SU-DHL-6 (cell line): ENCODE measurements at regions not wholly inside any gene's neighbourhood (a gene's known extent, or its start where the extent isn't known, plus 50 kb on each side); places are given as distances from the start of the nearest gene placed in this dataset.

Experiments
- H2AFZ ChIP-seq: fragments of 200-600 bp; sonication (generic); 2 replicates; pipeline ENCODE4 v1.6.1; 2014; ENCODE audit warnings: low read depth, mild to moderate bottlenecking, moderate library complexity, mixed read lengths, antibody characterized with exemption, low read length; ENCODE audit not compliant: severe bottlenecking
- H3F3A ChIP-seq: fragments of 200-600 bp; shearing (Covaris generic); 2 replicates; pipeline ENCODE4 v1.6.0; 2016; ENCODE audit warnings: antibody characterized with exemption, mild to moderate bottlenecking; ENCODE audit not compliant: insufficient read depth
- H3K27ac ChIP-seq: fragments of 200-600 bp; sonication (generic); 2 replicates; pipeline ENCODE4 v1.5.1; 2016; ENCODE audit warnings: low read depth, mild to moderate bottlenecking, low read length, moderate library complexity, mixed read lengths
- H3K27me3 ChIP-seq: fragments of 200-600 bp; sonication (generic), shearing (Covaris generic); 2 replicates; pipeline ENCODE4 v1.6.0; 2014; ENCODE audit warnings: mild to moderate bottlenecking, low read length
- H3K36me3 ChIP-seq: fragments of 200-600 bp; sonication (generic); 2 replicates; pipeline ENCODE4 v1.6.1; 2014; ENCODE audit warnings: mild to moderate bottlenecking, low read length, mixed read lengths
- H3K4me2 ChIP-seq: fragments of 300-600, 200-600 bp; shearing (Covaris generic), sonication (generic); 2 replicates; pipeline ENCODE4 v1.6.0; 2014; ENCODE audit warnings: low read length, low read depth, mild to moderate bottlenecking; ENCODE audit not compliant: poor library complexity, severe bottlenecking
- H3K4me3 ChIP-seq: fragments of 200-600 bp; sonication (generic); 2 replicates; pipeline ENCODE4 v1.5.1; 2014; ENCODE audit warnings: antibody characterized with exemption, low read length, mild to moderate bottlenecking, mixed read lengths; ENCODE audit not compliant: insufficient read depth, poor library complexity, severe bottlenecking
- H3K79me2 ChIP-seq: fragments of 200-600 bp; sonication (generic); 2 replicates; pipeline ENCODE4 v1.6.1; 2014; ENCODE audit warnings: mild to moderate bottlenecking, low read length, moderate library complexity; ENCODE audit not compliant: insufficient read depth
- H3K9ac ChIP-seq: fragments of 200-600 bp; sonication (generic); 2 replicates; pipeline ENCODE4 v1.7.0; 2014; ENCODE audit warnings: mild to moderate bottlenecking, low read length
- H3K9me2 ChIP-seq: fragments of 200-600 bp; sonication (generic); replicated peaks from 2 replicates; pipeline ENCODE4 v1.6.1; 2014; ENCODE audit warnings: low read length; ENCODE audit not compliant: insufficient read depth
- H3K9me3 ChIP-seq: fragments of 200-600 bp; sonication (generic); 2 replicates; pipeline ENCODE4 v1.6.1; 2014; ENCODE audit warnings: low read length, mixed read lengths; ENCODE audit not compliant: insufficient read depth
- H4K20me1 ChIP-seq: fragments of 200-600 bp; sonication (generic); 2 replicates; pipeline ENCODE4 v1.6.1; 2014; ENCODE audit warnings: low read depth, mild to moderate bottlenecking, antibody characterized with exemption, low read length, moderate library complexity, mixed read lengths
- CTCF ChIP-seq: fragments of 200-600 bp; sonication (generic); IDR thresholded peaks from one replicate; pipeline ENCODE4 v1.5.1; 2017; ENCODE audit warnings: antibody characterized with exemption, mild to moderate bottlenecking, low read length, moderate library complexity; ENCODE audit not compliant: insufficient read depth, poor library complexity, severe bottlenecking
- EZH2phosphoT487 ChIP-seq: fragments of 200-600 bp; sonication (generic), shearing (Covaris generic); conservative IDR thresholded peaks from 2 replicates; pipeline ENCODE4 v1.6.1; 2018; ENCODE audit warnings: mild to moderate bottlenecking, antibody characterized with exemption, low read length, moderate library complexity, mixed read lengths

DNA sequence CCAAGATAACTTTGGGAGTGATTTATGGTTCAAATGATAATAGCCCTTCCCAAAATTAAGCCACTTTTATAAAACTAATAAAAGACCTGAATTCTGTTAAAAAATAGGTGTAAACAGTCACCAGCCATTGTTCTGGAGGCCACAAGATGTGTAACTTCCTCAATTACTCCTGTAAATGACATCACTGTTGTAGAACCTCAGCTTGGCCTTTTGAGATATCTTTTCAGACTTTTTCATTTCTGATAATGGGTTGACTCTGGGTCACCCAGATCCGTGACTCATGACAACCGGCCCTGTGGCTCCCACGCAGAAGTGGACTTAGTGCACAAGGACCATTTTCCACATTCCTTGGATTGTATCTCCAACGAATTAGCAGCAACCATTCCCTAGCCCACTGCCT, 106.6 kb downstream of the DKK1 start:
- H3K9me2 ChIP-seq = no peaks in the 10 kb centered on the region; the same call in 1 of the 2 replicates
- no peak overlapping the region for H3K4me3 ChIP-seq
- H3K36me3 ChIP-seq = no peaks in the 10 kb centered on the region
- no peak overlapping the region for H3K9ac ChIP-seq
- TF ChIP-seq CTCF (no peak), EZH2phosphoT487 (no peak)
- H4K20me1 ChIP-seq = no peaks in the 10 kb centered on the region
- no peaks in the 10 kb centered on the region for H3K27me3 ChIP-seq
- no peak overlapping the region for H3K27ac ChIP-seq
- no peak overlapping the region for H3K4me2 ChIP-seq
- no peaks in the 10 kb centered on the region for H3K79me2 ChIP-seq
- no peaks in the 10 kb centered on the region for H3F3A ChIP-seq
- no peaks in the 10 kb centered on the region for H3K9me3 ChIP-seq
- no peak overlapping the region for H2AFZ ChIP-seq

DNA sequence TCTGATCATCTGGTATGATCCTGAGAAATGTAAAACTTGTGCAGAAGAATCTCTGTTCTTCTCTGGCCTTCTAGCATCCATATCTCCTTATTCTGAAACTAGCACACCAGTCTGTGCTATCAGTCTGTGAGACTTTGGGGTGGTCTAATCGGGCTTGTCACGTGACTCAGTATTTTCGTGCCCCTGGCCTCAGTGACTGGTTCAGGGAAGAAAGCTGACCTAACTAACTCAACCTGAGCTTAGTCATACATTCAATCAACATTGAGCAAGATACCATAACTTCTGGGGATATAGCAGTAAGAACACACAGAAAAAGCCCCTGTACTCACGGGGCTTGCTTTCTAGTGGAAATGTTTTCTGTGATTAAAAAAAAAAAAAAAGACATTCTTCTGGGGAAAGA, 109.3 kb downstream of the DKK1 start:
- TF ChIP-seq EZH2phosphoT487 = no peak
- TF ChIP-seq CTCF = no peak
- H3K79me2 ChIP-seq = no peaks in the 10 kb centered on the region

DNA sequence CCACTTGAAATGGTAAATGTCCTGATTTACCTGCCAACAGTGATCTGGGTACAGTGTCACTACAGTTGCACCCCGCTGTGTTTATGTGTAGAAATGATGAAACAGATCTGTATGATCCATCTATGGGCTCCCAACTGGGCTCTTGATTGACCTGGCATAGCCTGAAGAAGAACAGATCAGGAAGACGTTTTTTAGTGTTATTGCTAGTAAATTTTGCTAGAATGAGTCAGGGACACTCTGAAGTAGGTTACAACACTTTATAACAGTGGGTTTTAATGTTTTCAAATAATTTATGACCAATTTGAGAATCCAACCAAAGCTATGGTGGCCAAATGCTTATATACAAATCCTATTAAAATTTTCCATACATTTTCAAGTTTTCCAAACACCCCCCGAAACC, 110.3 kb downstream of the DKK1 start:
- Histone ChIP-seq H3K79me2 (no peaks in the 10 kb centered on the region), H3K27ac (no peak overlapping the region), H3K4me2 (no peak overlapping the region), H4K20me1 (no peaks in the 10 kb centered on the region), H3K9ac (no peak overlapping the region), H3K4me3 (no peak overlapping the region), H3K36me3 (no peaks in the 10 kb centered on the region), H3F3A (no peaks in the 10 kb centered on the region), H3K9me3 (no peaks in the 10 kb centered on the region), H3K27me3 (no peaks in the 10 kb centered on the region), H2AFZ (no peak overlapping the region), H3K9me2 (no peaks in the 10 kb centered on the region)
- TF ChIP-seq CTCF (no peak), EZH2phosphoT487 (no peak)

More for the DNA sequence above, 109.3 kb downstream of the DKK1 start:
- Histone ChIP-seq H3K9me3 (no peaks in the 10 kb centered on the region), H3K9ac (no peak overlapping the region), H3F3A (no peaks in the 10 kb centered on the region), H3K4me3 (no peak overlapping the region), H3K9me2 (no peaks in the 10 kb centered on the region; the same call in 1 of the 2 replicates), H2AFZ (no peak overlapping the region), H4K20me1 (no peaks in the 10 kb centered on the region), H3K27me3 (no peaks in the 10 kb centered on the region), H3K27ac (no peak overlapping the region), H3K4me2 (no peak overlapping the region), H3K36me3 (no peaks in the 10 kb centered on the region)
